Islet precursor cell (in vitro differentiated cells): ENCODE measurements at regions not wholly inside any gene's neighbourhood (a gene's known extent, or its start where the extent isn't known, plus 50 kb on each side); places are given as distances from the start of the nearest gene placed in this dataset.
"Not testable (repeated sequence)": the region's sequence is repeated elsewhere in the genome, so short reads cannot be mapped to it uniquely, and the experiment has no call there.

ENCODE experiments used
- DNase-seq: peaks from one replicate; pipeline ENCODE4 v3.0.0-alpha.2; 2018

GRCh38 chr4:19575924-19576323 is 675.8 kb upstream of the SLIT2 start:
- DNase-seq: no peak

GRCh38 chr4:19566041-19566440 is 685.7 kb upstream of the SLIT2 start:
- DNase-seq: no peak

DNA sequence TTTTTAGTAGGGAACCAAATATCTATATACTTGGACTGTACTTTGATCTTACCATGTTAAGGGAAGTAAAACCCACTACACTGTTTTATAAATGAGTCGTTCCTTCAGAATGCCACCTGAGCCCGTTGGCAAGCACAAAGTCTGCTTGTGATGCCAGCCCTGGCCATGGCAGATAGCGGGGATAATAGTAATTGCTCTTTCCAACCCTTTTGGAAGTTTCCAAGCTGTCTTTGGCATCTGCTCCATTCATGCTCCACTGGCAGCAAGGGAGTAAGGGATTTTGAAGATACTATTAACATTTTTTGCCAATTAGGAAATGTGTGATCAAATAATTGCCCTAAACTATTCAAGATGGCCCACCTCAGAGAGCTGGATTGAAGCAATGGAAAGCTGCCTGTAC is 689.2 kb upstream of the SLIT2 start:
- DNase-seq: no peak

DNA sequence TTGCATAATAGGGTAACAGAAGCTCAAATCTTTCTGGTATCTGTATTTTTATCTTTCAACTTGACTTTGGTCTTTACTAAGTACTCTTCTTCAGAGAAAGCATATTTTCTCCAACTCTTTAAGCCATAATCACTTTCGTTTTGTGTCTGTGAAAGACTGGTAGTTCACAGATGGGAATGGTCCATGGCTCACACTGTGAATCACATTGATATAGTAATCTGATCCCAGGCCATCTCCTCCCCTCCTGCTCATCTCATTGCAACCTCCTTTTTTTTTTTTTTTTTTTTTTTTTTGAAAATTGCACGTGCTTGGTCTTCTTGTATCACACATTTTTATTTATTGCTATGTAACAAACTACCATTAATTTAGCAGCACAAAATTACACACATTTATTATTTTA is 694.5 kb upstream of the SLIT2 start:
- DNase-seq: no peak

- not testable (repeated sequence) for DNase-seq
These were observed 695.4 kb upstream of the SLIT2 start for GRCh38 chr4:19556276-19556675.

DNA sequence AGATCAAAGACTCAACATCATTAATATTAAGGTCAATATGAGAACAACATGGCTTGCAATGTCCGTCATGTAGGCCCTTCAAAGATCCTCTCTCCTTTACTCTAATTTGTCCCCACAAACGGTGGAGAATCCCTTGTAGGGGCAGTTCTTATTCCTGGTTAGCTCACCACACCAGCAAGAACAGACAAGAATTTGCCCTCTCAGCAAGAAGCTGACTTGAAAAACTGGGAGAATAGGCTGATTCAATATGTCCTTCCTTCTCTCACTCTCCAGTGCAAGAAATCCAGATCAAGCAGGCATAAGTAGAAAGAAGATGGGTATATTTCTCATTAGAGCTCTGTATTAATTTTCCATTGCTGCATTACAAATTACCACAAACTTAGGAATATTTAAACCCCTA is 704.2 kb upstream of the SLIT2 start:
- no peak for DNase-seq

DNA sequence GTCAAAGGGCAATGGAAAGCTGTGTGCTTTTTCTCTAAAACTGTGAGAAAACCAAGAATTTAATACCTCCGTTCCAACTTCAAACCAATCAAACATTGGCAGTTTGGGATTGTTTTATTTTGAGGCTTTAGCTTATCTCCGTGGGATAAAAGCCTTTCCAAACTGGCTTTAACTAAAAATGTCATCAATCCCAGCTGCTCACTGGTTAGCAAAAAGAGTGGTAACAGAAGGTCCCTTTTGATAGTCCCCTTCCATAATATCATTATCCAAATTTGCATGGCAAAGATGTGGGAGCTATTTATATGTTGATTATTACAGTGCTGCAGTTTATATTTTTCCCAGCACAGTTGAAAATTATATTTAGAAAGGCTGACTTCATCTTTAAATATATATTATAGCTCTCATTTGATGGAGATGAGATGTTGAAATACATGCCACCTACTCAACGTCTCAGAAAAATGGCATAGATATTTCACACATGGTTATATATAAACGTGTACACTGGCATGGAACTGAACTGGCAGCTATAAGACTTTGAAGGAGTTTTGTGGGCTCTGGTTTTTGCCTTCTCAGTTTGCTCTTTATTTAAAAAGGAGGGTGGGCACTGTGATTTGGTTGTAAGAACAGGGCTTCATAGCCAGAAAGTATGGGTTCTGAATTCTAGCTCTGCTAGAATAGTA is 707.1 kb upstream of the SLIT2 start:
- no peak for DNase-seq

DNA sequence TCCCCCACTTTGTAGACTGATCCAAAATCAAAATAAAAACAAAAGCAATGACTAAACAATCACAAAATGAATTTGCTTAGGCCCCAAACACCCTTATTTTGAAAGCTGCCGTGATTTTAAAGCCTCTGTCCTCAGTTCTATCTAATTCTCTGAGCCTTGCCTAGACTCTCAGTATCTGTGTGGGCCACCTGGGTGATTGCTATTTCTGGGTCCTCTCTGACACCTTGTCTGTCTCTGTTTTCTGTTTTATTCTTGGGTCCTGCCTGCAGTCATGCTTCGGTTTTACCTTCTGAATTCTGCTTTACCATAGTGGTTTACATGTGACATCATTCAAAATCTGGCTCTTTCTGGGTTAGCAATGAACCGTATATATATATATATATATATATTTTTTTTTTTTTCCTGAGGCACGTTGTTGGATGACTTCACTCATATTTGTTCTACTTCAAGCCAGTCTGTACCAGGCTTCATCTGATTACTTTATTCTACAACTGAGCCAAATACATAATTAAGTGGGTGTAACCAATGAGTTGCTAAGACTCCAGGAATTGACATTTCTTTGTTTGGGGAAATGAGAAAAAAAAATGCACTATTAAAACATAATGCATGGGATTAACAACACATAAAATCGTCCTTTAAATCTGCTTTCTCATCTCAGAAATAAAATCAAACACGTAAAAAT is 710.7 kb upstream of the SLIT2 start:
- DNase-seq: no peak

DNA sequence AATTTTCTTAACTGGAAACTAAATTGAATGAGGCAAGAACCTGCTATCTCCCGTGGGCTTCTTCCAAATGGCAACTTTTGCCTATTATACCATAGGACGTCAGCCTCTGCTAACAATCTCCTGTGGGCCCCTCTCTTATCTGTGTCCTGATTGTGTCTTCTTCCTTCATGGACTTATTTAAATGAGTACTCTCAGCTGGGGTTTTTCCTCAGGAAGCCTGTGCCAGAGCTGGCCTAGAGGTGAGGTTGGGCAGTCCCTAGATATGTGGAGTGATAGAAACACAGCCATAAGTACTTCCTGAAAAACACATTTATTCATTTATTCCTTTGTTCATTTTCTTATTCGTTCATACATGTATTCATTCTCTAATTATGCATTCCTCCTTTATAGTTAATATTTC is 712.5 kb upstream of the SLIT2 start:
- DNase-seq: no peak

DNA sequence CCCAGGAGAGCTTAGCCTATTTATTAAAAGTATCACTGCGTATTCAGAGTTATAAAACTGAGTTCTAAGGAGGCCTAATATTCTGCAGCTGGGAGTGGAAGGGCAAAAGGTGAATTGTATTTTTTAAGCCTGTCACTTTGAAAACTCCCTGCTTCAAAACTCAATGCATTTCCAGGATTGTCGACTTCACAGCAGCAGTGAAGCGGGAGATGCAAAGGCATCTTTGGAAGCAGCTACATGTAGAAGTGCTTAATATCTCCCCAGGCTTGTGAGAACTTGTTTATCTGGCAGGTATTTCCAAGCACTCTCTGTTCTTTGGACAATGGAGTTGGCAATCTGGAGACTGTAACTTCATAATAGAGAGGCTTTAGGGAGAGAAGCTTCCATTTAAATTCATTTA is 717.5 kb upstream of the SLIT2 start:
- no peak for DNase-seq

GRCh38 chr4:19531906-19532848 is 719.5 kb upstream of the SLIT2 start:
- DNase-seq: no peak

GRCh38 chr4:19523964-19524363 is 727.7 kb upstream of the SLIT2 start:
- no peak for DNase-seq

GRCh38 chr4:19522966-19523365 is 728.7 kb upstream of the SLIT2 start:
- no peak for DNase-seq

GRCh38 chr4:19520939-19521520 is 730.7 kb upstream of the SLIT2 start:
- no peak for DNase-seq

DNA sequence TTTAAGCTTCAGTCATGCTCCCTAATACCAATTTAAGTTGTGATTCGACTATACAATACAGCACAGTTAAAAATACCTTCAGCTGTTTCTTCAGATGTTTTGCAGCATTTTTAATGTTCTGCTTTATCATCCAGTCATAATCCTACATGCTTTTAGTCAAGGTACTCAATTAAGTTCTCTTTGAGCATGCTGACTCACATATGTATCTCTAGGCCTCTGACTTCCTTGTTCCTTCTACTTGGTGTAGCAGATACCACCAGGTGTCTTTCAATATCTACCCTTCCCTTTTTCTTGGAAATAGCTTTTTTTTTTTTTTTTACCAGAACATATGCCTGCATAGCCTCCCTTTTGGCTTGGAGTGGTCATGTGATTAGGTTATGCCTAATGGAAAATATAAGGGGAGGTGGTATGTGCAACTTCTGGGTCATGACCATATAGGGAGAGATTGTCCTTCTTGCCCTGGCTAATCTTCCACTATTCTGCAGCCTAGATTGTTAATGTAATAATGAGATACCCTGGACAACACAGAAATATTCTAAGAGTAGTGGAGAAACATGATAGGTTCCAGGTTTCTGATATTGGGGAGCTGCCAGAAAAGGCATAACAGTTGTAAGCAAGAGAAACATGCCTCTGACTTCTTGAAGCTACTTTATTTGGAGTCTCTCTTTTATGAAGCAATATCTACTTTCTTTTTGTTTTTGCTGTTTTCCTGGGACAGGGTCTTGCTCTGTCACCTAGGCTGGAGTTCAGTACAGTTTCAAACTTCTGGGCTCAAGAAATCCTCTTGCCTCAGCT is 737.2 kb upstream of the SLIT2 start:
- no peak for DNase-seq

DNA sequence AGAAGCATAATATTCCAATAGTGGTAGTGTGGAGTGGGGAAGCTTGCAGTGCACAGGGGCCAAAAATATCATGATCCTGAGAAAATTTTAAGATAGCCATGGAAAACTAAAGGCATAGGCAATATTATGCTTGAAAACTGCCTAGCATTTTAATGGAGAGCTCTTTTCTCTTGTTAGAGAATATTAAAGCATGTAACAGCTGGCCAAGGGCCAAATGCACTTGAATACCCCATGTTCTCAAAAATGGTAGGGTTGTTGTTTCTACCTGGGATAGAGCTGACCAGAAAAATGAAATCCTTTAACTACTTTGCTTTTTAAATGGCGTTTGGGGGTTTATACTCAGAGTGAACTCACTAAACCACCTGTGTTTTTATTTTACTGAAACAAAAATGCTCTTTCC is 739.6 kb upstream of the SLIT2 start:
- DNase-seq: no peak

GRCh38 chr4:19510993-19511392 is 740.7 kb upstream of the SLIT2 start:
- no peak for DNase-seq

DNA sequence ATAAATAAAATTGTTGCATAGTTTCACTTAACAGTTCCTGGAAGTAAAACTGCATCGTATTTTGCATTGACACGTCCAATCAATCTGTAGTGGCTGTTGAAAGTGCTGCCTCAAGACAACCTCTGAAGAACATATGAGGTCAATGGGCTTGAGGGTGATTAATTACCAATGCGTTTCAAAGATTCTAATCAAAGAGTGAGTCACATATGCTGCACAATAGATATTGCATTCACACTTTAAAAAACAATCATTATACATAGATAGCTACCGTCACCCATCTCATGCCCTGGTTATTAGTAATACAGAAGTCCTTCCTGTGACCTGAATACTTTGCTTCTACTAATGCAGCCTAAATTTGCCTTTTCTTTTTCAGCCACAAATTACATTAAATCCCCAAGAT is 743.3 kb upstream of the SLIT2 start:
- no peak for DNase-seq

GRCh38 chr4:19497705-19498104 is 754.0 kb upstream of the SLIT2 start:
- no peak for DNase-seq

GRCh38 chr4:19496756-19497155 is 754.9 kb upstream of the SLIT2 start:
- DNase-seq: no peak

GRCh38 chr4:19494961-19495360 is 756.7 kb upstream of the SLIT2 start:
- DNase-seq: no peak

- DNase-seq: no peak
These were observed 759.1 kb upstream of the SLIT2 start for GRCh38 chr4:19492606-19493005.

DNA sequence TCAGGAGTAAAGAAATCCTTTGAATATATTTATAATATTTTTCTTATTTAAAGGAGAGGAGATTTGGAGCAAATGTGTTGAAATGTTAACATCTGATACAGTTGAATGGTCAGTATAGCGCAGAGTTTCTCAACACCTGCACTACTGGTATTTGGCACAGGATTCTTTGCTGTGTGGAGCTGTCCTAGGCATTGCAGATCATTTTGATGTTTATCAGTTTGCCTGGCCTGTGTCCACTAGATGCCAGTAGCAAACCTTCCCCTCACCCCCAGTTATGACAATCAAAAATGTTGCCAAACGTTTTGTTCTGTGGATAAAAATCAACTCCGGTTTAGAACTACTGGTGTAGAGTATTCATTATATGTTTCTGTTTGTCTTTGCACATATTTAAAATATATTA is 765.3 kb upstream of the SLIT2 start:
- DNase-seq: no peak
